ENCODE measurements at regions not wholly inside any gene's neighbourhood (a gene's known extent, or its start where the extent isn't known, plus 50 kb on each side); places are given as distances from the start of the nearest gene placed in this dataset.
A peak's percentile ranks its signal among the peaks of the same experiment; 100 is the strongest.

GRCh38 chr5:61623401-61624069 lies 291.5 kb downstream of the ZSWIM6 start:
- DNase-seq (ENCODE audit: low read depth), result peak; percentile 8

GRCh38 chr5:61624553-61625136 lies 292.6 kb downstream of the ZSWIM6 start:
- DNase-seq (ENCODE audit: low read depth), result no peak

- DNase-seq (ENCODE audit: low read depth), result no peak
These were observed 293.1 kb downstream of the ZSWIM6 start for GRCh38 chr5:61625137-61625561.

- DNase-seq (ENCODE audit: low read depth), result peak; percentile 41
These were observed 293.9 kb downstream of the ZSWIM6 start for GRCh38 chr5:61625681-61626621.

- no peak for DNase-seq (ENCODE audit: low read depth)
These were observed 294.7 kb downstream of the ZSWIM6 start for GRCh38 chr5:61626639-61627282.

DNA sequence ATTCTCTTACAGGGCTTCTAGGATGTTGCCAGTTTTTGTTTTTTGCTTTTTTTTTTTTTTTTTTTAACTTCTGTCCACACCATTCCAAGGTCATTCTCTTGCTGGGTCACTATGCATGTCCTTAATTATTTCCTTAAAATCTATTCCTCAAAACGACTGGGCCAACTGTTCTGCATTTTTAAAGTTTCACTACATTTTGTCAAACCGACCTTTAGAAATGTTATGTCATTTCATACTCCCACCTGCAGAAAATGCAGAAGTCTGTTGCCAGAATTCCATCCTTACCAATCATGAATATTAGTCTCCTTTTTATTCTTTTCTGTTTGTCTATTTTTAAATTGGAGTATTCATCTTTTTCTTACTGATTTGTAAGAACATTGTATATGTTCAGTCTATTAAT lies 295.5 kb downstream of the ZSWIM6 start:
- DNase-seq (ENCODE audit: low read depth), result no peak

DNA sequence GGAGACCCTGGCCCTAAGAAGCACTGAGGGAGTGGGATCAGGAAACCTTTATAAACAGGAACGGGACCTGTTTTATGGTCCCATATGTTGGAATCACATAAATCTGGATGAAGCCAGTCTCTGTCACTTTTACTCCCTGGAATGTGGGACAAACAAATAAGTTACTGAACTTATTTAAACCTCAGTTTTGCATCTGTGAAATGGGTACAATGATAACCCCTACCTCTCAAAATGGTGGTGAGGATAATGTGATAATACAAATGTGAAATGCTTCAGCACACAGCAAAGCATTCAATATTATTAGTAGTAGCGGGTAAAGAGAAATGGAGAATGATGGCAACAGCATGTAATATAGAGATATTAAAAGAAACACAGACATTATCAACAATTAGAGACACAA lies 298.9 kb downstream of the ZSWIM6 start:
- DNase-seq (ENCODE audit: low read depth), result no peak

GRCh38 chr5:61631438-61631941 lies 299.4 kb downstream of the ZSWIM6 start:
- peak; percentile 36 for DNase-seq (ENCODE audit: low read depth)

DNA sequence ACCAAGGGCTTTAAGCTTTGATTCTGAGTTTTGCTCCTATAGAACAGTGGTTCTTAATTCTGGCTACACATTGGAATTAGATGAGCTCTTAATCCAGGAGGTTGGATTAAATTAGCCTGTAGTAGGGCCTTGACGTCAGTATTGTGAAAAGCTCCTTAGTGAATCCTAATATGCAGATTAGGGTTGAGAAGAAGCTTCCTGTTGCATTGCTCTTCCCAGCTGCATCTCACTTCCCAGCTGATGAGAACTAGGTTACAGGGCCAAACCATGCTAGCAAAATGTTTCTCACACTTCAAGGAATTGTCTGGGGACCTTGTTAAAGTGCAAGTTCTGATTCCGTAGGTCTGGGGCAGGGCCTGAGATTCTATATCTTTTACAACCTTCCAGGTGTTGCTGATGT lies 300.0 kb downstream of the ZSWIM6 start:
- DNase-seq (ENCODE audit: low read depth), result no peak

DNA sequence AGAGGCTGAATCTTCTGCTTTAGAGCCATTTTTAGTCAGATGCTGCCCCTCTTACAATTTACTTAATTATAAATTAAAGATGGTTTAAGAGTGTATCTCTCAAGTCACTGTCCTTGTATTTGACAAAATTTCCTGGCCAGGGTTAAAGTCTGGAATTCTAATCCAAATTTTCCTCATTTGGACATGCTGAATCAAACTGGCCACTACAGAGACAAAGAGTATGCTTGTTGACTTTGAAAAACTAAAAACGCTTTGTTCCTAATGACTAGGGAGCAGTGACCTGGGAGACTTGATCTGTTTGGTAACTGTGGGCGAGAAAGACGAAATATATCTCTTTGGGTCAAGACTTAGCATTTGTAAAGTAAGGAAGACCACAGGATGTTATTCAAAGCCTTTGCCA lies 303.2 kb downstream of the ZSWIM6 start:
- no peak for DNase-seq (ENCODE audit: low read depth)

DNA sequence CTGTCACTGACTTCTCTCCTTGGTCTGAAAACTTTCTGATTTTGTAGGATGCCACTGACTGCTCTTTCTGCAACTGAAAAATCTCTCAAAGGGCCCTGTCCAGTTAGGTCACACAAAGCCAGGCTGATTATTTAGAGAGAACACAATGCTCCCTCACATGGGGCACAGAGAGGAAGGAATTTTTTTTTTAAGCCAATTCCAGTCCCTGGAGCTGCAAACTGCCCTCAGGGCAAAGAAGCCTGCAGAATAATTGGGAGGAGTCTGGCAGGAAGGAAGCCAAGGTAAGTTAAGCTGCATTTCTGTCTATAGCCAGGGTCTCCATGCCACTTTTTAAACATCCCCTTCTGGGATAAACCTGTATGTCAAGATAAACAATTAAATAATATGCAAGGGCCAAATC lies 305.5 kb downstream of the ZSWIM6 start:
- DNase-seq (ENCODE audit: low read depth), result peak; percentile 20

- no peak for DNase-seq (ENCODE audit: low read depth)
These were observed 306.4 kb downstream of the ZSWIM6 start for GRCh38 chr5:61638476-61638875.

GRCh38 chr5:61640179-61641021 lies 308.3 kb downstream of the ZSWIM6 start:
- no peak for DNase-seq (ENCODE audit: low read depth)

GRCh38 chr5:61641748-61642565 lies 309.9 kb downstream of the ZSWIM6 start:
- DNase-seq (ENCODE audit: low read depth), result no peak

DNA sequence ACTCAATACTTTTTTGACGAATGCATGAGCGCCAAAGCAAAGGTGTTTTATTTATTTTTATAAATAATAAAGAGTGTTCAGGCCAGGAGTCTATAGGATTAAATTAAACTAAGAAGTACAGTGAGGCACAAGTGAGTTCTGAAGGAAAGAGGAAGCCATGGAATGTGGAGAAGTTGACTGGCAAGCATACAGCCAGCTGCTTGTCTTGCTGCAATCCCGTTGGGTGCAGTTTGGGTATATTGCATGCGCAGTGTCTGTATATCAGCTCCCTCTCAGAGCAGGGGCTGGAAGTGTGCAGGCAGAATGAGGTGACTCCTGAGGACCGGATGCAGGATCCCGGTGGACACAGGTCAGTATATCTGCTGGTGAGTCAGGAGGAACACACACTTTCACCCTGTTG lies 315.6 kb downstream of the ZSWIM6 start:
- no peak for DNase-seq (ENCODE audit: low read depth)

- no peak for DNase-seq (ENCODE audit: low read depth)
These were observed 317.2 kb downstream of the ZSWIM6 start for GRCh38 chr5:61649231-61649630.

GRCh38 chr5:61649971-61650370 lies 317.9 kb downstream of the ZSWIM6 start:
- DNase-seq (ENCODE audit: low read depth), result no peak

DNA sequence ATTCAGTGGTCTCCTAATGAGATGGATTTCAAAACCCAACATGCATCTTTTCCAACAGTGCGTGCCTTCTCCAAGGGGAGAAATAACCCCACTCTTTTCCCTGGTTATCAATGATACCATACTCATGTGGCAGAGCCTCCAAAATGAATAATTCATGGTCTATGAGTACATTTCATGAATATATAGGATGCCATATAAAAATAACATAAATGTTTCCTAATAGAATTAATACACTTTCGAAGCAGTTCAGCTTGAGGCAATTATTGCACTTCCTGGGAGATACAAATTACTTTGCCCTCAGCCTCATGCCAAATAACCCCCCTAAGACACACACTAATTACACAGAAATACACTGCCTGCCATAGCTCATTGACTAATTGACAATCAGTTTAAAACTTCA lies 318.6 kb downstream of the ZSWIM6 start:
- no peak for DNase-seq (ENCODE audit: low read depth)

- DNase-seq (ENCODE audit: low read depth), result no peak
These were observed 319.1 kb downstream of the ZSWIM6 start for GRCh38 chr5:61651195-61651594.

DNA sequence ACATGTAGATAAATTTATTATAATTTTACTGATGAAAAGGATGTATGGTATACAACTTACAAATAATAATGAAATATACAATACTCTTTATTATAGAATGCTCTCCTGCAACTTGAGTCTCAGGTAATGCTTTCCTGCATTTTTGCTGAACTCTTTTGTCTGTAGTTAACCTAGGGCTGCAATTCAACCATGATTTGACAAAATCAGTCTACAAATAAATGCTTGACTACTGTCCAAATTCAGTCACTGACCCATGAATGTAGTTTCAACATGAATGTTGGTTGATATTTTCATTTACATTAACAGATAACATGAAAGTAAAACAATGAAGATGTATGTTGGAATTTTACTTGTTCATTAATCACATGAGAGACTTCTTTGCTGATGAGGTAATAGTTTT lies 320.9 kb downstream of the ZSWIM6 start:
- no peak for DNase-seq (ENCODE audit: low read depth)
